ENCODE measurements at regions not wholly inside any gene's neighbourhood (a gene's known extent, or its start where the extent isn't known, plus 50 kb on each side); places are given as distances from the start of the nearest gene placed in this dataset.

DNA sequence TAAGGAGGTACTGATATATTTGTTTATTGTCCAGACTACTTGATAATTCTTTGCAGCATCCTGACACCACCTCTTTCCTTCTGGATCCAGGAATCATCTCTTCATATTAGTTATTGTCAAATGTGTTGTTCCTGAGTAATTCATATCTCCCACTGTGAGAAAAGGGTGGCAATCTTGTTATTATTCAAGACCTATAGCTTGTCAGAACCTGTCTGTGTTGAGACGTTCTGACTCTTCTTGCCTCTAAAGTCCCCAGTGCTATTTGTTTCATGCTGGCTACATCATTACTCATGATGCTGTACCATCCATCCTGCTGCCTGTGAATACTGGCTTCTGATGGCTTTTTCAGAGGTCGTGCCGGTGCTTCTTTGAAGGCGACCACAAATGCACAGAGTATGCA lies 68.7 kb upstream of the TAF11L2 start:
- no TSS peak for BruUV-seq (replicated peaks)
- FAIRE-seq, result no peak
- intact Hi-C loops (cut with micrococcal nuclease), result no loop called here

More for the DNA sequence above, 68.7 kb upstream of the TAF11L2 start:
- no peak overlapping the region for H2AFZ ChIP-seq (ENCODE audit: low read depth, low read length)
- ChIA-PET CTCF (ENCODE audit: low intra/inter-chr PET ratio) (no interaction called here), POLR2A (no interaction called here)
- no peak overlapping the region for H3K4me2 ChIP-seq (ENCODE audit: insufficient read depth, low read length)
- no peaks in the 10 kb centered on the region for H3K9me3 ChIP-seq (replicated peaks; ENCODE audit: control insufficient read depth, insufficient read depth, low read depth, low read length)
- H4K20me1 ChIP-seq (replicated peaks; ENCODE audit: control insufficient read depth, insufficient read depth, low read length), result no peaks in the 10 kb centered on the region
- no peaks in the 10 kb centered on the region for H3K36me3 ChIP-seq (ENCODE audit: control insufficient read depth, insufficient read depth, low read length)
- H3K9me1 ChIP-seq (ENCODE audit: control insufficient read depth, insufficient read depth, low read length), result no peaks in the 10 kb centered on the region
- no peak for TF ChIP-seq BRF1 (IDR thresholded peaks at IDR 0.05; ENCODE audit: borderline replicate concordance, extremely low read depth, insufficient read length)
- no peak for TF ChIP-seq ZNF707 (CRISPR knock-in tag; conservative IDR thresholded peaks at IDR 0.05)
- no peak for TF ChIP-seq XRCC5 (IDR thresholded peaks at IDR 0.05; ENCODE audit: low read depth, low read length)
- TF ChIP-seq ZNF165 (CRISPR knock-in tag; IDR thresholded peaks at IDR 0.05; ENCODE audit: borderline replicate concordance), result no peak
- no peak for TF ChIP-seq MEIS2 (IDR thresholded peaks at IDR 0.05; ENCODE audit: partially characterized antibody)
- TF ChIP-seq CBFB (CRISPR knock-in tag; IDR thresholded peaks at IDR 0.05), result no peak
- no peak for TF ChIP-seq SREBF2 (CRISPR knock-in tag; IDR thresholded peaks at IDR 0.05)
- TF ChIP-seq NFIC (IDR thresholded peaks at IDR 0.05), result no peak
- no peak for TF ChIP-seq POLR3G (IDR thresholded peaks at IDR 0.05; ENCODE audit: extremely low read depth, insufficient read length, insufficient replicate concordance)
- TF ChIP-seq, protein P1, sequence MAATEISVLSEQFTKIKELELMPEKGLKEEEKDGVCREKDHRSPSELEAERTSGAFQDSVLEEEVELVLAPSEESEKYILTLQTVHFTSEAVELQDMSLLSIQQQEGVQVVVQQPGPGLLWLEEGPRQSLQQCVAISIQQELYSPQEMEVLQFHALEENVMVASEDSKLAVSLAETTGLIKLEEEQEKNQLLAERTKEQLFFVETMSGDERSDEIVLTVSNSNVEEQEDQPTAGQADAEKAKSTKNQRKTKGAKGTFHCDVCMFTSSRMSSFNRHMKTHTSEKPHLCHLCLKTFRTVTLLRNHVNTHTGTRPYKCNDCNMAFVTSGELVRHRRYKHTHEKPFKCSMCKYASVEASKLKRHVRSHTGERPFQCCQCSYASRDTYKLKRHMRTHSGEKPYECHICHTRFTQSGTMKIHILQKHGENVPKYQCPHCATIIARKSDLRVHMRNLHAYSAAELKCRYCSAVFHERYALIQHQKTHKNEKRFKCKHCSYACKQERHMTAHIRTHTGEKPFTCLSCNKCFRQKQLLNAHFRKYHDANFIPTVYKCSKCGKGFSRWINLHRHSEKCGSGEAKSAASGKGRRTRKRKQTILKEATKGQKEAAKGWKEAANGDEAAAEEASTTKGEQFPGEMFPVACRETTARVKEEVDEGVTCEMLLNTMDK (IDR thresholded peaks at IDR 0.05; ENCODE audit: borderline replicate concordance, insufficient read depth, low read depth, low read length, poor library complexity, severe bottlenecking), result no peak
- no peak for TF ChIP-seq JUN (IDR thresholded peaks at IDR 0.05; ENCODE audit: borderline replicate concordance, low read depth, low read length)
- no peak for TF ChIP-seq JUN (CRISPR knock-in tag; IDR thresholded peaks at IDR 0.05; ENCODE audit: borderline replicate concordance)
- no peak overlapping the region for H3K27ac ChIP-seq (ENCODE audit: extremely low read depth, low read depth, low read length)
- in situ Hi-C loops (cut with MboI), result no loop called here
- H3K27me3 ChIP-seq (ENCODE audit: control insufficient read depth in 2 of 2, insufficient read depth in 2 of 2, low read length in 2 of 2), result no peaks in the 10 kb centered on the region
- no peak for DNase-seq (ENCODE audit: extremely low read depth in 1 of 4, low spot score in 3 of 4)
- H3K4me3 ChIP-seq, result no peak overlapping the region
- no peak for ATAC-seq
- no peaks in the 10 kb centered on the region for H3K79me2 ChIP-seq (ENCODE audit: control insufficient read depth, insufficient read depth, low read length)
- 0% methylated on average over 4 of the region's 4 CpGs for WGBS (ENCODE audit: insufficient coverage, low coverage, missing lambda C conversion rate)
- H3K4me1 ChIP-seq (replicated peaks in 1 of 2; ENCODE audit: control insufficient read depth in 2 of 2, insufficient read depth in 2 of 2, low read length in 2 of 2), result no peaks in the 10 kb centered on the region
- H3K9ac ChIP-seq (ENCODE audit: insufficient read depth in 1 of 2, low read depth in 2 of 2, low read length in 2 of 2), result no peak overlapping the region

Data from K562 (cell line).